Keratinocyte (primary cell): ENCODE measurements at regions not wholly inside any gene's neighbourhood (a gene's known extent, or its start where the extent isn't known, plus 50 kb on each side); places are given as distances from the start of the nearest gene placed in this dataset.
"Not testable (repeated sequence)": the region's sequence is repeated elsewhere in the genome, so short reads cannot be mapped to it uniquely, and the experiment has no call there.

Source experiments
- DNase-seq: peaks from one replicate; pipeline ENCODE4 v3.0.0-alpha.2; 2011; ENCODE audit warnings: low read depth, missing footprints, low spot score
- FAIRE-seq: peaks from 2 replicates; lab custom pipeline; 2011; peaks lifted over from hg19 to GRCh38; lab: Jason Lieb, UNC
- H2AFZ ChIP-seq: 2 replicates; pipeline ENCODE4 v1.6.0; 2012; ENCODE audit warnings: low read length, control low read depth, inconsistent platforms; ENCODE audit not compliant: control insufficient read depth
- H3K27ac ChIP-seq: 2 replicates; pipeline ENCODE4 v1.5.1; 2011; ENCODE audit warnings: low read length; ENCODE audit not compliant: control insufficient read depth, insufficient read depth
- H3K27me3 ChIP-seq: 3 replicates; pipeline ENCODE4 v1.6.0; 2011; ENCODE audit warnings: low read length; ENCODE audit not compliant: control insufficient read depth, insufficient read depth; ENCODE audit errors: extremely low read depth
- H3K36me3 ChIP-seq, 2 experiments: 2 replicates in 1 of 2; 3 replicates in 1 of 2; pipeline ENCODE4 v1.5.1; 2011; ENCODE audit warnings: low read length in 2 of 2, mild to moderate bottlenecking in 1 of 2; ENCODE audit not compliant: control insufficient read depth in 2 of 2, insufficient read depth in 2 of 2; ENCODE audit errors: extremely low read depth in 1 of 2
- H3K4me1 ChIP-seq: 3 replicates; pipeline ENCODE4 v1.5.1; 2011; ENCODE audit warnings: low read length; ENCODE audit not compliant: control insufficient read depth, insufficient read depth; ENCODE audit errors: extremely low read depth
- H3K4me2 ChIP-seq: 3 replicates; pipeline ENCODE4 v1.6.0; 2011; ENCODE audit warnings: low read depth, low read length; ENCODE audit not compliant: control insufficient read depth, insufficient read depth; ENCODE audit errors: extremely low read depth
- H3K4me3 ChIP-seq, 3 experiments: fragments of 200-600 bp in 1 of 3; sonication (generic) in 1 of 3; 2 replicates in 2 of 3; 3 replicates in 1 of 3; pipeline ENCODE4 v1.5.1; 2011 to 2016; ENCODE audit warnings: low read length in 3 of 3, mild to moderate bottlenecking in 3 of 3, control low read depth in 2 of 3, inconsistent platforms in 1 of 3, low read depth in 1 of 3, mixed read lengths in 1 of 3, mixed run types in 1 of 3, moderate library complexity in 1 of 3; ENCODE audit not compliant: control insufficient read depth in 2 of 3, insufficient read depth in 2 of 3; ENCODE audit errors: extremely low read depth in 1 of 3
- H3K79me2 ChIP-seq: 2 replicates; pipeline ENCODE4 v1.6.0; 2012; ENCODE audit warnings: low read length; ENCODE audit not compliant: control insufficient read depth, insufficient read depth
- H3K9ac ChIP-seq: 3 replicates; pipeline ENCODE4 v1.6.0; 2011; ENCODE audit warnings: low read length; ENCODE audit not compliant: control insufficient read depth, insufficient read depth; ENCODE audit errors: extremely low read depth
- H3K9me1 ChIP-seq: 3 replicates; pipeline ENCODE4 v1.6.0; 2011; ENCODE audit warnings: low read length; ENCODE audit not compliant: control insufficient read depth, insufficient read depth; ENCODE audit errors: extremely low read depth
- H3K9me3 ChIP-seq: 2 replicates; pipeline ENCODE4 v1.5.1; 2012; ENCODE audit warnings: low read depth, low read length; ENCODE audit not compliant: control insufficient read depth
- H4K20me1 ChIP-seq: 3 replicates; pipeline ENCODE4 v1.6.0; 2011; ENCODE audit warnings: low read length; ENCODE audit not compliant: control insufficient read depth, insufficient read depth; ENCODE audit errors: extremely low read depth
- EZH2 ChIP-seq: IDR thresholded peaks from one replicate; pipeline ENCODE4 v1.6.1; 2012; ENCODE audit warnings: inconsistent platforms, mild to moderate bottlenecking, low read length, moderate library complexity
- dilution Hi-C: fragments of 300-500 bp; cut with MboI; formaldehyde crosslinking; loops from one replicate; pipeline ENCODE4 v1.7.0; 2020; ENCODE audit warnings: low sequenced_read_pairs; ENCODE audit not compliant: extremely low pct_ligation_motif_present
- TF ChIP-seq, protein P1 (sequence below), 3 experiments: IDR thresholded peaks in 1 of 3; conservative IDR thresholded peaks in 1 of 3; optimal IDR thresholded peaks in 1 of 3; 2 replicates in 2 of 3; 3 replicates in 1 of 3; pipeline versions ENCODE3 to v1.5.1; 2011; ENCODE audit warnings: low read length in 3 of 3, mild to moderate bottlenecking in 3 of 3, moderate library complexity in 2 of 3, control low read depth in 1 of 3, inconsistent platforms in 1 of 3; ENCODE audit not compliant: insufficient read depth in 2 of 3; ENCODE audit errors: extremely low read depth in 1 of 3

DNA sequence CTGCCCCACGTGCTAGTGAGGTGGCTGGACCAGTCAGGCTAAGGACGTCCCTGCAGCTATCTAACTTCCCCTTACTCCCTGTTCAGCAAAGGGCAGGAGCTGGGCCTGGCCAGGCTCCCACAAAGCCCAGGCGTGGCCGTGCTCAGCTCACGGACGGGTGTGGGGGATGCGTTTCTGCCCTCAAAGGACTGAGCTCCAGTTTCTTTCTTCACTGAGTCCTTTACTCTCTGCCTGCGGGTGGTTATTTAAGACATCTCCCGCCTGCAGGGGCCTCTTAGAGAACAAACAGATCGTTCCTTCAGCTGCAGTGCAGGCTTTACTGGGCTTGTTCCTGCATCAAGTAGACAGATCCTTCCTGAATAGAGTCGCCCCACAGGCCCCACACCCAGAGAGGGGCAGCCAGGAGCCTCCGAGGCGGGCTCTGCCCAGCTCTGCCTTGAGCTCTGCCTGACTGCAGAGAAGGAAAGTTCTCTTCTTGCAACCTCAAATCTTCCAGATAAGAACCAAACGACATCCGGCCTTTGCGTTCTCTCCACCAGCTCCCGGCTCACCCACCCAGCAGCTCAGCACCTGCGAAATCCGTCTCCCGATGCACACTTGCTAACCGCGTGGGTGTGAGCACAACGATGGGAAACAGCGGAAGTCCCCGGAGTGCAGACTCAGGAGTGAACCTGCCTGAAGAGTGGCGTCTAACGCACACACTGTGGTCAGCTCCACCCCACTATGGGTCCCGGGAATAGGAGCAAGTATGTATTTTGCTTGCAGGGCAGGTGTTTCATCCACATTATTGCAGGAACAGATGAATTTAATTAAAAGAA lies 460.0 kb downstream of the PREX1 start:
- H3K4me2 ChIP-seq, H3K27me3 ChIP-seq, DNase-seq, H4K20me1 ChIP-seq, H2AFZ ChIP-seq, H3K79me2 ChIP-seq, FAIRE-seq, H3K9me1 ChIP-seq, H3K9me3 ChIP-seq, H3K36me3 ChIP-seq, H3K9ac ChIP-seq, H3K4me3 ChIP-seq, H3K27ac ChIP-seq, H3K4me1 ChIP-seq, dilution Hi-C loops: not testable (repeated sequence)

DNA sequence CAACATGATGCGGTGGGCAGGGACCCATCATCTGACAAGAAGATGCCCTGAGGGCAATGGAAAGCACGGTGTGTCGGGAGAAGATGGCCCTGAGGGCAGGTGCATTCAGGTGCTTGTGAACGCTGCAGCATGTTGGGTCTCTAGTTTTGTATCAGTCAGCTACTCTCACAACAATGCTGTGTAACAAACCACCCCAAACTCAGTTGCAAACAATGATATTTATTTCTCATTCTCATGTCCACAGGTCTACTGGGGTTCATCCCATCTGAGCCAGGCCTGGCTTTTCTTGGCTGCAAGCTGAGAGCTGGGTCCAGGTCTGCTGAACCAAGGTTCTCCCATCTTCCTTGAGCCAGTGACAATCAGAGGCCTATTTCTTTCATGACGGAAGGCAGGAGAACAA lies 461.6 kb downstream of the PREX1 start:
- Histone ChIP-seq H2AFZ (no peak overlapping the region), H3K4me1 (no peaks in the 10 kb centered on the region), H3K9ac (no peak overlapping the region), H3K27me3 (peaks cover 7% of the 10 kb centered on the region), H3K27ac (no peak overlapping the region), H3K9me1 (no peaks in the 10 kb centered on the region), H3K4me2 (no peak overlapping the region), H3K9me3 (peaks cover 2% of the 10 kb centered on the region), H3K4me3 (no peak overlapping the region), H4K20me1 (no peaks in the 10 kb centered on the region), H3K79me2 (no peaks in the 10 kb centered on the region), H3K36me3 (no peaks in the 10 kb centered on the region)
- dilution Hi-C loops = no loop called here
- DNase-seq (no peak), FAIRE-seq (no peak)
- no peak for TF ChIP-seq EZH2
- TF ChIP-seq, protein P1, sequence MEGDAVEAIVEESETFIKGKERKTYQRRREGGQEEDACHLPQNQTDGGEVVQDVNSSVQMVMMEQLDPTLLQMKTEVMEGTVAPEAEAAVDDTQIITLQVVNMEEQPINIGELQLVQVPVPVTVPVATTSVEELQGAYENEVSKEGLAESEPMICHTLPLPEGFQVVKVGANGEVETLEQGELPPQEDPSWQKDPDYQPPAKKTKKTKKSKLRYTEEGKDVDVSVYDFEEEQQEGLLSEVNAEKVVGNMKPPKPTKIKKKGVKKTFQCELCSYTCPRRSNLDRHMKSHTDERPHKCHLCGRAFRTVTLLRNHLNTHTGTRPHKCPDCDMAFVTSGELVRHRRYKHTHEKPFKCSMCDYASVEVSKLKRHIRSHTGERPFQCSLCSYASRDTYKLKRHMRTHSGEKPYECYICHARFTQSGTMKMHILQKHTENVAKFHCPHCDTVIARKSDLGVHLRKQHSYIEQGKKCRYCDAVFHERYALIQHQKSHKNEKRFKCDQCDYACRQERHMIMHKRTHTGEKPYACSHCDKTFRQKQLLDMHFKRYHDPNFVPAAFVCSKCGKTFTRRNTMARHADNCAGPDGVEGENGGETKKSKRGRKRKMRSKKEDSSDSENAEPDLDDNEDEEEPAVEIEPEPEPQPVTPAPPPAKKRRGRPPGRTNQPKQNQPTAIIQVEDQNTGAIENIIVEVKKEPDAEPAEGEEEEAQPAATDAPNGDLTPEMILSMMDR (optimal IDR thresholded peaks at IDR 0.05 in 1 of 3, IDR thresholded peaks at IDR 0.05 in 1 of 3, conservative IDR thresholded peaks at IDR 0.05 in 1 of 3; ENCODE audit: extremely low read depth in 1 of 3, insufficient read depth in 2 of 3, low read length in 3 of 3) = no peak
